ENCODE measurements at regions not wholly inside any gene's neighbourhood (a gene's known extent, or its start where the extent isn't known, plus 50 kb on each side); places are given as distances from the start of the nearest gene placed in this dataset.

DNA sequence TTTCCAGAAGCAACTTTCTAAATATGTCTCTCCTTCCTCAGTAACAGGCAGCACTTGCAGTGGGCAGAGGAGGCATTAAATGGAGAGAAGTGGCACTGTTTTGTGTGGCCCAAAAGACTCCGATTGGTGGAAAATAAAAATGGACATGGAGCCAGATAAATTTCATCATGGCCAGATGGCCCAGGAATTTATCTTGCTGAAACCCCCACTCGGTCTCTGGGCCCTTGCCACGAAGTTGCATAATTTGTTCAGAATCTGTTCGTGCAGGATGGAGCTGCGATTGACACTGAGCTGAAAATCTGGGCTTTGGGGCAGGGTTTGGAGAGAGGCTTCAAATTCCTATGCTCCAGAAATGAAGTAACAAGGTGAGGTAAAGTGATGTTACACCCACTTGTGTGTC lies 65.5 kb downstream of the C11orf91 start:
- no TSS peak for BruUV-seq (replicated peaks)

DNA sequence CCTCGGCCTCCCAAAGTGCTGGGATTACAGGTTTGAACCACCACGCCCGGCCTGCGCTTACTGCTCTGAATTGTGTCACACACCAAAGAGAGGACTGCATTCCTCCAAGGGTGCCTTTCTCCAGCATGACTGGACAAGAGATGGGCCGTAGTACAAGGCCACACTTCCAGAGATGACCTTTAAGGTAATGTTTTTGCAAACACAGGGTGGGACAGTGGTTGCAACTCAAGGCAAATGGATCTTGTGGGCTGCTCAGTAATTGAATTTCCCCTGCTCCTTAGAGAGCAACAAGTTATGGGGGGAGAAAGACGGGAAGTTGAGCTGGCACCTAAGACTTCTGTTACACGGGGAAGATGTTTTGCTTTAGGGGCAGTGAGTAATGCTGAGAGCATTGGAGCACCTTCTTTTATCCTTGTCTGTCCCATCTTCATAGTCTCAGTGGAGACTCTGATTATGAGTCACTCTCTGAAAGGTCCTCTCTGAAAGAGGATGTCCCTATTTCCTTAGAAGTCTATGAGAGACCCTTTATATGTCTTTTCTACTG lies 66.3 kb downstream of the C11orf91 start:
- Histone ChIP-seq H3K9me3 (ENCODE audit: low read length) (peaks cover 7% of the 10 kb centered on the region; the same call in 1 of the 2 replicates), H3K4me1 (ENCODE audit: insufficient read depth, low read length, poor library complexity, severe bottlenecking) (no peaks in the 10 kb centered on the region), H3K27ac (ENCODE audit: low read depth, low read length, poor library complexity, severe bottlenecking) (no peak overlapping the region), H3K4me3 (ENCODE audit: low read depth, low read length, poor library complexity, severe bottlenecking) (no peak overlapping the region), H3K9me2 (ENCODE audit: insufficient read depth, low read length) (no peaks in the 10 kb centered on the region), H2AFZ (ENCODE audit: low read length) (no peak overlapping the region), H3K79me2 (ENCODE audit: insufficient read depth, low read depth, low read length) (no peaks in the 10 kb centered on the region), H4K20me1 (ENCODE audit: insufficient read depth, low read length) (no peaks in the 10 kb centered on the region), H3K4me2 (ENCODE audit: low read length) (no peak overlapping the region), H3K36me3 (ENCODE audit: insufficient read depth, low read length) (peaks cover 62% of the 10 kb centered on the region)
- ChIA-PET POLR2A (interaction anchor here (1.1 kb wide), 1 partner anchor 15 kb away, joined by 4 read pairs; no protein-coding TSS in a partner anchor), CTCF (ENCODE audit: unreplicated experiment) (no interaction called here)
- TF ChIP-seq CTCF (conservative IDR thresholded peaks at IDR 0.05; ENCODE audit: low read length) (no peak), EZH2phosphoT487 (IDR thresholded peaks at IDR 0.05; ENCODE audit: borderline replicate concordance, low read depth, low read length) (no peak)
- BruUV-seq (replicated peaks): no TSS peak
- DNase-seq (ENCODE audit: low spot score): no peak
- intact Hi-C loops (cut with micrococcal nuclease; ENCODE audit: unreplicated experiment): no loop called here

More for the DNA sequence above, 65.5 kb downstream of the C11orf91 start:
- Histone ChIP-seq H3K36me3 (ENCODE audit: insufficient read depth, low read length) (peaks cover 62% of the 10 kb centered on the region), H3K4me2 (ENCODE audit: low read length) (no peak overlapping the region), H4K20me1 (ENCODE audit: insufficient read depth, low read length) (no peaks in the 10 kb centered on the region), H3K27ac (ENCODE audit: low read depth, low read length, poor library complexity, severe bottlenecking) (no peak overlapping the region), H3K79me2 (ENCODE audit: insufficient read depth, low read depth, low read length) (no peaks in the 10 kb centered on the region), H3K9me2 (ENCODE audit: insufficient read depth, low read length) (no peaks in the 10 kb centered on the region), H2AFZ (ENCODE audit: low read length) (no peak overlapping the region), H3K9me3 (ENCODE audit: low read length) (peaks cover 7% of the 10 kb centered on the region; the same call in 1 of the 2 replicates), H3K4me1 (ENCODE audit: insufficient read depth, low read length, poor library complexity, severe bottlenecking) (no peaks in the 10 kb centered on the region), H3K4me3 (ENCODE audit: low read depth, low read length, poor library complexity, severe bottlenecking) (no peak overlapping the region)
- ChIA-PET POLR2A (interaction anchor here (0.7 kb wide), 1 partner anchor 28 kb away, joined by 3 read pairs; no protein-coding TSS in a partner anchor), CTCF (ENCODE audit: unreplicated experiment) (no interaction called here)
- no peak for DNase-seq (ENCODE audit: low spot score)
- intact Hi-C loops (cut with micrococcal nuclease; ENCODE audit: unreplicated experiment): no loop called here
- TF ChIP-seq EZH2phosphoT487 (IDR thresholded peaks at IDR 0.05; ENCODE audit: borderline replicate concordance, low read depth, low read length) (no peak), CTCF (conservative IDR thresholded peaks at IDR 0.05; ENCODE audit: low read length) (no peak)

- H3K27ac ChIP-seq (ENCODE audit: low read depth, low read length, poor library complexity, severe bottlenecking): no peak overlapping the region
- TF ChIP-seq EZH2phosphoT487 (IDR thresholded peaks at IDR 0.05; ENCODE audit: borderline replicate concordance, low read depth, low read length) (no peak), CTCF (conservative IDR thresholded peaks at IDR 0.05; ENCODE audit: low read length) (no peak)
- CTCF ChIA-PET (ENCODE audit: unreplicated experiment): no interaction called here
- intact Hi-C loops (cut with micrococcal nuclease; ENCODE audit: unreplicated experiment): no loop called here
- no TSS peak for BruUV-seq (replicated peaks)
- H3K4me3 ChIP-seq (ENCODE audit: low read depth, low read length, poor library complexity, severe bottlenecking): no peak overlapping the region
- no peak for DNase-seq (ENCODE audit: low spot score)
- no peak overlapping the region for H3K4me2 ChIP-seq (ENCODE audit: low read length)
- H2AFZ ChIP-seq (ENCODE audit: low read length): no peak overlapping the region
- POLR2A ChIA-PET: interaction anchor here (0.7 to 1.1 kb wide), 2 partner anchors 16 to 99 kb away, joined by 4 to 5 read pairs; no protein-coding TSS in a partner anchor
- H3K9me3 ChIP-seq (ENCODE audit: low read length): 0 out of 2 replicates have a peak, but pooled peaks cover under 1% of the 10 kb centered on the region
- H4K20me1 ChIP-seq (ENCODE audit: insufficient read depth, low read length): no peaks in the 10 kb centered on the region
- no peaks in the 10 kb centered on the region for H3K9me2 ChIP-seq (ENCODE audit: insufficient read depth, low read length)
- H3K79me2 ChIP-seq (ENCODE audit: insufficient read depth, low read depth, low read length): no peaks in the 10 kb centered on the region
- H3K4me1 ChIP-seq (ENCODE audit: insufficient read depth, low read length, poor library complexity, severe bottlenecking): no peaks in the 10 kb centered on the region
- peaks cover 53% of the 10 kb centered on the region for H3K36me3 ChIP-seq (ENCODE audit: insufficient read depth, low read length)
Measured at GRCh38 chr11:33633251-33634003, 67.2 kb downstream of the C11orf91 start.

All from OCI-LY7 (cell line).